NCI-H510A treated with DMSO at 0.1 percent for 48 hours (cell line): ENCODE measurements at regions not wholly inside any gene's neighbourhood (a gene's known extent, or its start where the extent isn't known, plus 50 kb on each side); places are given as distances from the start of the nearest gene placed in this dataset.

ENCODE experiments used
- DNase-seq: peaks from one replicate; lab custom pipeline; 2025; lab: John Stamatoyannopoulos, UW

GRCh38 chr3:117762621-117763037, 1053.0 kb downstream of the TUSC7 start:
- DNase-seq = no peak

- no peak for DNase-seq
Measured at GRCh38 chr3:117763561-117763960, 1054.0 kb downstream of the TUSC7 start.

- DNase-seq = no peak
Measured at GRCh38 chr3:117768581-117768980, 1059.0 kb downstream of the TUSC7 start.

GRCh38 chr3:117774130-117774529, 1064.6 kb downstream of the TUSC7 start:
- no peak for DNase-seq

GRCh38 chr3:117786349-117786748, 1076.8 kb downstream of the TUSC7 start:
- DNase-seq = no peak

- DNase-seq = no peak
Measured at GRCh38 chr3:117788061-117788460, 1078.5 kb downstream of the TUSC7 start.

- no peak for DNase-seq
Measured at GRCh38 chr3:117788506-117788905, 1078.9 kb downstream of the TUSC7 start.

- DNase-seq = no peak
Measured at GRCh38 chr3:117790235-117790987, 1080.8 kb downstream of the TUSC7 start.

GRCh38 chr3:117793622-117794265, 1084.2 kb downstream of the TUSC7 start:
- no peak for DNase-seq

- DNase-seq = no peak
Measured at GRCh38 chr3:117798221-117798620, 1088.6 kb downstream of the TUSC7 start.

GRCh38 chr3:117798687-117799386, 1089.3 kb downstream of the TUSC7 start:
- DNase-seq = no peak

- DNase-seq = no peak
Measured at GRCh38 chr3:117799387-117799735, 1089.8 kb downstream of the TUSC7 start.

- DNase-seq = no peak
Measured at GRCh38 chr3:117801912-117802239, 1092.3 kb downstream of the TUSC7 start.

- DNase-seq = no peak
Measured at GRCh38 chr3:117809186-117810081, 1099.9 kb downstream of the TUSC7 start.

- no peak for DNase-seq
Measured at GRCh38 chr3:117811786-117812185, 1102.2 kb downstream of the TUSC7 start.

- DNase-seq = no peak
Measured at GRCh38 chr3:117814975-117815374, 1105.4 kb downstream of the TUSC7 start.

- DNase-seq = no peak
Measured at GRCh38 chr3:117817103-117817502, 1107.5 kb downstream of the TUSC7 start.

GRCh38 chr3:117818592-117818991, 1109.0 kb downstream of the TUSC7 start:
- DNase-seq = no peak

GRCh38 chr3:117820658-117821299, 1111.2 kb downstream of the TUSC7 start:
- DNase-seq = no peak

GRCh38 chr3:117822416-117822815, 1112.8 kb downstream of the TUSC7 start:
- DNase-seq = no peak

GRCh38 chr3:117836296-117836695, 1126.7 kb downstream of the TUSC7 start:
- no peak for DNase-seq

GRCh38 chr3:117837391-117837790, 1127.8 kb downstream of the TUSC7 start:
- DNase-seq = no peak
